BJ (cell line): ENCODE measurements at regions not wholly inside any gene's neighbourhood (a gene's known extent, or its start where the extent isn't known, plus 50 kb on each side); places are given as distances from the start of the nearest gene placed in this dataset.
"Not testable (repeated sequence)": the region's sequence is repeated elsewhere in the genome, so short reads cannot be mapped to it uniquely, and the experiment has no call there.

Source experiments
- CTCF ChIA-PET: fragments of 350-600 bp; formaldehyde crosslinking; extraction: SDS; loops from one replicate; lab custom pipeline; 2021; ENCODE audit warnings: antibody characterized with exemption, inconsistent platforms; lab: Yijun Ruan, JAX
- POLR2A ChIA-PET: fragments of 300-600 bp; sonication (Branson Sonifier 250); formaldehyde crosslinking; extraction: SDS; loops from one replicate; lab custom pipeline; 2021; ENCODE audit warnings: antibody characterized with exemption; lab: Charles Lee
- DNase-seq: peaks from one replicate; pipeline ENCODE4 v3.0.0-alpha.2; 2011; ENCODE audit warnings: low read depth
- H3K27me3 ChIP-seq: 2 replicates; pipeline ENCODE4 v1.6.0; 2011; ENCODE audit warnings: low read length; ENCODE audit not compliant: control insufficient read depth, insufficient read depth
- H3K36me3 ChIP-seq: 2 replicates; pipeline ENCODE4 v1.5.1; 2011; ENCODE audit warnings: low read length; ENCODE audit not compliant: control insufficient read depth, insufficient read depth
- H3K4me3 ChIP-seq: 2 replicates; pipeline ENCODE4 v1.5.1; 2011; ENCODE audit warnings: low read depth, mild to moderate bottlenecking, control low read depth, low read length
- TF ChIP-seq, protein P1 (sequence below): IDR thresholded peaks from 2 replicates; pipeline ENCODE4 v1.5.1; 2011; ENCODE audit warnings: low read depth, mild to moderate bottlenecking, control low read depth, inconsistent platforms, low read length, moderate library complexity; ENCODE audit not compliant: insufficient read depth

DNA sequence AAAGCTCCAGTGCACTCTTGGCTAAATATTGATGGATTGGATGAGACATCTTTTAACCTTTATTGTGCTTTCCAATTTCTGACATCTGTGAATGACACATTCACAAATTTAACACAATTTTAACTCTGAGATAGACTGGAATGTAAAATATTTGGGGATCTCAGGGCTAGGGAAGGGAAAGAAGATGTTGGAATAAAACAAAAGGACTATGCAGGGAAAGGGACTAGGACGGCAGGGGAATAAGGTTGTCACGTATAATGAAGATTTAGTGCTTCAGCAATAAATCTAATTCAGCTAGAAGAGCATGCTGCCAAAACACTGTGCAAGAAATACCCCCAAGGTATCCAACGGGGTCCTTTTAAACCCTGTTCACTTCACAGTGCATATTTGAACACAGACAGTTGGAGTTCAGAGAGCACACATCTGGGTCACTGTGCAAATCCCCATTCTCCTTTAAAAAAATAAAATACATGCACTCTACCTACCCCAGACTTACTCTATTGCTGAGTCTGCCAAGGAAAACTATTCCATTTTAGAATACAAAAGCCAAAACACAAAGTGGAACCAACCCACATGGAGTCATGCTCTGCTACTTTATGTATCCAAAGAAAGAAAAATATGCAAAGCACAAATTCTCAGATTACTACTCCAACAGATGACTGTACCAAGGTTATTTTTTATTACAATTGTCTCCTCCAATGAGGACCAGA lies 151.0 kb upstream of the RSPO3 start:
- CTCF ChIA-PET: interaction anchor here (0.6 kb wide), 1 partner anchor 469 kb away, joined by 3 read pairs; no protein-coding TSS in a partner anchor
- no peaks in the 10 kb centered on the region for H3K36me3 ChIP-seq
- H3K27me3 ChIP-seq: no peaks in the 10 kb centered on the region
- no peak for DNase-seq
- TF ChIP-seq, protein P1, sequence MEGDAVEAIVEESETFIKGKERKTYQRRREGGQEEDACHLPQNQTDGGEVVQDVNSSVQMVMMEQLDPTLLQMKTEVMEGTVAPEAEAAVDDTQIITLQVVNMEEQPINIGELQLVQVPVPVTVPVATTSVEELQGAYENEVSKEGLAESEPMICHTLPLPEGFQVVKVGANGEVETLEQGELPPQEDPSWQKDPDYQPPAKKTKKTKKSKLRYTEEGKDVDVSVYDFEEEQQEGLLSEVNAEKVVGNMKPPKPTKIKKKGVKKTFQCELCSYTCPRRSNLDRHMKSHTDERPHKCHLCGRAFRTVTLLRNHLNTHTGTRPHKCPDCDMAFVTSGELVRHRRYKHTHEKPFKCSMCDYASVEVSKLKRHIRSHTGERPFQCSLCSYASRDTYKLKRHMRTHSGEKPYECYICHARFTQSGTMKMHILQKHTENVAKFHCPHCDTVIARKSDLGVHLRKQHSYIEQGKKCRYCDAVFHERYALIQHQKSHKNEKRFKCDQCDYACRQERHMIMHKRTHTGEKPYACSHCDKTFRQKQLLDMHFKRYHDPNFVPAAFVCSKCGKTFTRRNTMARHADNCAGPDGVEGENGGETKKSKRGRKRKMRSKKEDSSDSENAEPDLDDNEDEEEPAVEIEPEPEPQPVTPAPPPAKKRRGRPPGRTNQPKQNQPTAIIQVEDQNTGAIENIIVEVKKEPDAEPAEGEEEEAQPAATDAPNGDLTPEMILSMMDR: no peak
- POLR2A ChIA-PET: no interaction called here
- no peak overlapping the region for H3K4me3 ChIP-seq

- TF ChIP-seq, protein P1: no peak
- Histone ChIP-seq H3K36me3 (no peaks in the 10 kb centered on the region), H3K4me3 (no peak overlapping the region), H3K27me3 (no peaks in the 10 kb centered on the region)
- POLR2A ChIA-PET: no interaction called here
- CTCF ChIA-PET: no interaction called here
- DNase-seq: no peak
Measured at GRCh38 chr6:126976253-126976797, 142.1 kb upstream of the RSPO3 start.

DNA sequence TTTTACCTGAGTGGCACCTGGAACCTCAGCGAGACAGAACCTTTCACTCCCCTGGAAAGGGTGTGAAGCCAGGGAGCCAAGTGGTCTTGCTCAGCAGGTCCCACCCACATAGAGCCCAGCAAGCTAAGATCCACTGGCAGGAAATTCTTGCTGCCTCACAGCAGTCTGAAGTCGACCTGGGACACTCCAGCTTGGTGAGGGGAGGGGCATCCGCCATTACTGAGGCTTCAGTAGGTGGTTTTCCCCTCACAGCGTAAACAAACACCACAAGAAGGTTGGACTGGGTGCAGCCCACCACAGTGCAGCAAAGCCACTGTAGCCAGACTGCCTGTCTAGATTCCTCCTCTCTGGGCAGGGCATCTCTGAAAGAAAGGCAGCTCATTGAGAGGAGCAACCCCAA lies 134.7 kb upstream of the RSPO3 start:
- Histone ChIP-seq H3K36me3 (no peaks in the 10 kb centered on the region), H3K27me3 (no peaks in the 10 kb centered on the region), H3K4me3 (no peak overlapping the region)
- TF ChIP-seq, protein P1: no peak
- ChIA-PET POLR2A (no interaction called here), CTCF (no interaction called here)
- DNase-seq: no peak

- POLR2A ChIA-PET, H3K4me3 ChIP-seq, DNase-seq, H3K27me3 ChIP-seq, CTCF ChIA-PET, H3K36me3 ChIP-seq: not testable (repeated sequence)
Measured at GRCh38 chr6:126988125-126988524, 130.3 kb upstream of the RSPO3 start.

DNA sequence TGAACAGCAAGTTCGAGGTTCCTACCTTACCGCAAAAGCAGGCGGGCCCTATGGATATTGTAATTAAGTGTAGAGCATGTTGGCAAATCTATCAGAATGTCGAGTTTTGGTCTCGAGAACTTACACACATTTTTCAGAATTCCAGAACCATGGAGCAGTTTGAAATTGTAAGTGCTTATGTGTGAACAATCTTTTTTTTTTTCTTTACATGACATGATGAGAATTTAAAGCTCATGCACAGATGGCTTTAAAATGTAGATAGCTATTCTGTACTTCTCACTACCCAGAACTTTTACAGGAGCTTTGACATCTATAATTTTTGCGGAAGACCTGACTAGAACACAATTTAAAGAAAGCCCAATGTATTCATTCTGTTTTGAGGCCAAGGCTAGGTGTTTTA lies 117.8 kb upstream of the RSPO3 start:
- Histone ChIP-seq H3K27me3 (no peaks in the 10 kb centered on the region), H3K4me3 (no peak overlapping the region), H3K36me3 (no peaks in the 10 kb centered on the region)
- ChIA-PET POLR2A (no interaction called here), CTCF (no interaction called here)
- TF ChIP-seq, protein P1: no peak
- DNase-seq: no peak
